ENCODE measurements at regions not wholly inside any gene's neighbourhood (a gene's known extent, or its start where the extent isn't known, plus 50 kb on each side); places are given as distances from the start of the nearest gene placed in this dataset.

GRCh38 chr15:39135989-39136388, 444.9 kb upstream of the THBS1 start:
- no peaks in the 10 kb centered on the region for H3K9me3 ChIP-seq
- H3K36me3 ChIP-seq (ENCODE audit: insufficient read depth in 1 of 2, low read depth in 1 of 2), result no peaks in the 10 kb centered on the region
- ATAC-seq (no peak), DNase-seq (no peak)
- no peaks in the 10 kb centered on the region for H3K27me3 ChIP-seq (ENCODE audit: insufficient read depth in 3 of 3, low read length in 2 of 3)
- no peaks in the 10 kb centered on the region for H3K4me1 ChIP-seq
- no peak for TF ChIP-seq CTCF (IDR thresholded peaks at IDR 0.05)
- intact Hi-C loops (cut with DNase I), result no loop called here
- no peak overlapping the region for H3K4me3 ChIP-seq
- H3K27ac ChIP-seq, result no peak overlapping the region
- 91 to 96% (median 95%) methylated on average over 7 of the region's 7 CpGs for WGBS, 3 donors

GRCh38 chr15:39139431-39140059, 441.3 kb upstream of the THBS1 start:
- 60 to 63% (median 62%) methylated on average over 2 of the region's 2 CpGs for WGBS, 3 donors
- ATAC-seq (no peak), DNase-seq (no peak)
- intact Hi-C loops (cut with DNase I), result no loop called here
- TF ChIP-seq CTCF (IDR thresholded peaks at IDR 0.05), result no peak
- Histone ChIP-seq H3K27ac (no peak overlapping the region), H3K4me3 (no peak overlapping the region), H3K4me1 (no peaks in the 10 kb centered on the region), H3K9me3 (no peaks in the 10 kb centered on the region), H3K36me3 (ENCODE audit: insufficient read depth in 1 of 2, low read depth in 1 of 2) (no peaks in the 10 kb centered on the region), H3K27me3 (ENCODE audit: insufficient read depth in 3 of 3, low read length in 2 of 3) (no peaks in the 10 kb centered on the region)

- no peak for TF ChIP-seq CTCF (IDR thresholded peaks at IDR 0.05)
- intact Hi-C loops (cut with DNase I), result no loop called here
- no peaks in the 10 kb centered on the region for H3K4me1 ChIP-seq
- H3K27ac ChIP-seq, result no peak overlapping the region
- no peak overlapping the region for H3K4me3 ChIP-seq
- no peaks in the 10 kb centered on the region for H3K9me3 ChIP-seq
- 22 to 49% (median 33%) methylated on average over 3 of the region's 3 CpGs for WGBS, 3 donors
- no peak for ATAC-seq
- no peak for DNase-seq
- no peaks in the 10 kb centered on the region for H3K36me3 ChIP-seq (ENCODE audit: insufficient read depth in 1 of 2, low read depth in 1 of 2)
- no peaks in the 10 kb centered on the region for H3K27me3 ChIP-seq (ENCODE audit: insufficient read depth in 3 of 3, low read length in 2 of 3)
Observed at GRCh38 chr15:39140060-39140604, 440.7 kb upstream of the THBS1 start.

- Histone ChIP-seq H3K36me3 (ENCODE audit: insufficient read depth in 1 of 2, low read depth in 1 of 2) (no peaks in the 10 kb centered on the region), H3K27ac (no peak overlapping the region), H3K27me3 (ENCODE audit: insufficient read depth in 3 of 3, low read length in 2 of 3) (no peaks in the 10 kb centered on the region), H3K4me1 (no peaks in the 10 kb centered on the region), H3K4me3 (no peak overlapping the region), H3K9me3 (no peaks in the 10 kb centered on the region)
- no peak for TF ChIP-seq CTCF (IDR thresholded peaks at IDR 0.05)
- ATAC-seq (no peak), DNase-seq (no peak)
- intact Hi-C loops (cut with DNase I), result no loop called here
Observed at GRCh38 chr15:39142500-39142899, 438.4 kb upstream of the THBS1 start.

- Histone ChIP-seq H3K27me3 (ENCODE audit: insufficient read depth in 3 of 3, low read length in 2 of 3) (no peaks in the 10 kb centered on the region), H3K36me3 (ENCODE audit: insufficient read depth in 1 of 2, low read depth in 1 of 2) (no peaks in the 10 kb centered on the region), H3K4me3 (no peak overlapping the region), H3K4me1 (no peaks in the 10 kb centered on the region), H3K27ac (no peak overlapping the region), H3K9me3 (no peaks in the 10 kb centered on the region)
- no peak for DNase-seq
- ATAC-seq, result no peak
- intact Hi-C loops (cut with DNase I), result no loop called here
- 61 to 69% (median 61%) methylated on average over 5 of the region's 5 CpGs for WGBS, 3 donors
- no peak for TF ChIP-seq CTCF (IDR thresholded peaks at IDR 0.05)
Observed at GRCh38 chr15:39143479-39143878, 437.4 kb upstream of the THBS1 start.
